ENCODE measurements at regions not wholly inside any gene's neighbourhood (a gene's known extent, or its start where the extent isn't known, plus 50 kb on each side); places are given as distances from the start of the nearest gene placed in this dataset.

DNA sequence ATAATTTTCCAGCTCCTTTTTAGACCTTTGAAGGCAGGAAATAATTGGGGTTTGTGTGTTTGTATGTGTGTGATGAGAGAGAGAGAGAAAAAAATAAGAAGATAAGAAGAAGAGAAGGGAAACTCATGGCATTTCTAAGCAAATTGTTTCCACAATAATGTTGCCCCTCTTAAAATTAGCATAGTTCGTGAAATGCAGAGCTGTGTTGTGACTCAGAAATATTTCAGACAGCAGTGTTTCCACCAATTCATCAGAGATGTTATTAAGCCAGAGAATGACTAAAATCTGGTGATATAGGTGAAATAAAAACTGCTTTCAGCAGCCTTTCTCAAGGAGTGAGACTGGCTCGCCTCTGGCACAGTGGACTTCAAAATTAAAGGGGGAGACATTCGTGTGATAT, 65.9 kb upstream of the ARHGAP5 start:
- no peak overlapping the region for H3K4me3 Mint-ChIP-seq
- peaks cover 19% of the 10 kb centered on the region for H3K4me1 Mint-ChIP-seq
- peaks cover 2% of the 10 kb centered on the region for H3K27me3 Mint-ChIP-seq (ENCODE audit: low read depth, poor library complexity)
- no peaks in the 10 kb centered on the region for H3K9me3 Mint-ChIP-seq
- DNase-seq: no peak
- H3K36me3 Mint-ChIP-seq (ENCODE audit: low read depth): no peaks in the 10 kb centered on the region
- H3K27ac Mint-ChIP-seq: peak overlapping the region; percentile 57
- TF ChIP-seq, protein P1, sequence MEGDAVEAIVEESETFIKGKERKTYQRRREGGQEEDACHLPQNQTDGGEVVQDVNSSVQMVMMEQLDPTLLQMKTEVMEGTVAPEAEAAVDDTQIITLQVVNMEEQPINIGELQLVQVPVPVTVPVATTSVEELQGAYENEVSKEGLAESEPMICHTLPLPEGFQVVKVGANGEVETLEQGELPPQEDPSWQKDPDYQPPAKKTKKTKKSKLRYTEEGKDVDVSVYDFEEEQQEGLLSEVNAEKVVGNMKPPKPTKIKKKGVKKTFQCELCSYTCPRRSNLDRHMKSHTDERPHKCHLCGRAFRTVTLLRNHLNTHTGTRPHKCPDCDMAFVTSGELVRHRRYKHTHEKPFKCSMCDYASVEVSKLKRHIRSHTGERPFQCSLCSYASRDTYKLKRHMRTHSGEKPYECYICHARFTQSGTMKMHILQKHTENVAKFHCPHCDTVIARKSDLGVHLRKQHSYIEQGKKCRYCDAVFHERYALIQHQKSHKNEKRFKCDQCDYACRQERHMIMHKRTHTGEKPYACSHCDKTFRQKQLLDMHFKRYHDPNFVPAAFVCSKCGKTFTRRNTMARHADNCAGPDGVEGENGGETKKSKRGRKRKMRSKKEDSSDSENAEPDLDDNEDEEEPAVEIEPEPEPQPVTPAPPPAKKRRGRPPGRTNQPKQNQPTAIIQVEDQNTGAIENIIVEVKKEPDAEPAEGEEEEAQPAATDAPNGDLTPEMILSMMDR (IDR thresholded peaks at IDR 0.05): no peak

DNA sequence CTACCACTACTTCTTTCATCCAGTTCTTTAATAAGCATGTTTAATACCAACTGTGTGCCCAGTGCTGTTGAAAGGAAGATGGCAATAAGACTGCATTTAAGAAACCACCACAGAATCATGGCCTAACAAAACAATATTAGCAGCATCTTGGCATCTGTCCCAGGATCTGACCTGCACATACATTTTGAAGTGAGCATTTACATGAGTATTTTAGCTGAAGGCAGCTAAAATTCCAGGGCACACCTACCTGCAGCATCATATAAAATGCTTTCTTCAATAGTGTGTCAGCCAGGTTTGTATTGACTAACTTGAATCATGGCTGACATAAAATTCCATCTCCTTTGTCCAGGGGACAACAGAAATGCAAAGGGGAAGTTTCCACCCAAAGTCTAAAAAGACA, 65.0 kb upstream of the ARHGAP5 start:
- Mint-ChIP-seq H3K4me3 (no peak overlapping the region), H3K4me1 (peaks cover 12% of the 10 kb centered on the region), H3K27ac (no peak overlapping the region), H3K36me3 (ENCODE audit: low read depth) (no peaks in the 10 kb centered on the region), H3K27me3 (ENCODE audit: low read depth, poor library complexity) (peaks cover 4% of the 10 kb centered on the region), H3K9me3 (no peaks in the 10 kb centered on the region)
- DNase-seq: no peak
- TF ChIP-seq, protein P1 (IDR thresholded peaks at IDR 0.05): no peak

DNA sequence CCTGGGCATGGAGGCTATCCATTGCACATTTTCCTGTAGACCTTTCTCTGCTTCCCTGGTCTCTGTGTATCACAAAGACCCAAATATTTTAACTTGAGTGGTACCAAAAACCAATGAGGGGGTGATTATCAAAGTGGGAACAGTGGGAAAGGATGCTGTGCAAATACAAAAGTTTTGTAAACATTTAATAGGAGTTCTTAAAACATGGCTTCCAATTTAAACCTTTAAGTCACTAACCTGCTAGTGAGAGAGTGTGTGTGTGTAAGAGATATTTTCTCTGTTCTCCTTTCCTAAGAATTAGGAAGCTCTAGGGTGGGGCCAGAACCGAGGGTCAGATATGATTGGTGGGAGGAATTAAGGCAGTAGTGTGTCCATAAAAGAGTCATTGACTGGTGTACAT, 64.5 kb upstream of the ARHGAP5 start:
- peaks cover 5% of the 10 kb centered on the region for H3K27me3 Mint-ChIP-seq (ENCODE audit: low read depth, poor library complexity)
- no peaks in the 10 kb centered on the region for H3K9me3 Mint-ChIP-seq
- TF ChIP-seq, protein P1 (IDR thresholded peaks at IDR 0.05): no peak
- no peak overlapping the region for H3K4me3 Mint-ChIP-seq
- no peak overlapping the region for H3K27ac Mint-ChIP-seq
- H3K4me1 Mint-ChIP-seq: peaks cover 12% of the 10 kb centered on the region
- no peaks in the 10 kb centered on the region for H3K36me3 Mint-ChIP-seq (ENCODE audit: low read depth)
- no peak for DNase-seq

DNA sequence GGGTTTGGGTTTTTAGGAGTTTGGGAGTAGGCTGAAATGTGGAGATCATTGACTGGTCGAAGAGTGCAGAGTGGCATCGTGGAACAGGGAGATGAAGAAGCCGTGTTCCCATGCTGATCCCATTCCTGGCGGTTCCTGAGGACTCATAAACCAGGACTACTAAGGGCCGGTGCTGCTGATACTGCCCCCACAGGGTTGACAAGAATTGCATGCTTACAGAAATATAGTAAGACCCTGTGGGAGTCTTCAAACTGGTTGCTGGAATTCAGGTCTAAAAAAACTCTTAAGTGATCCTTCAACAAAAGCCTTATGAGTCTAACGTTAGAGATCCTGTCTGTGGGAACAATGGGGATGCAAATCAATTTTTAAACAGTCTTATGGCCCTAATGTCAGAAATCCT, 64.0 kb upstream of the ARHGAP5 start:
- H3K27ac Mint-ChIP-seq: no peak overlapping the region
- H3K4me3 Mint-ChIP-seq: no peak overlapping the region
- H3K27me3 Mint-ChIP-seq (ENCODE audit: low read depth, poor library complexity): peaks cover 5% of the 10 kb centered on the region
- H3K36me3 Mint-ChIP-seq (ENCODE audit: low read depth): no peaks in the 10 kb centered on the region
- peaks cover 16% of the 10 kb centered on the region for H3K4me1 Mint-ChIP-seq
- TF ChIP-seq, protein P1 (IDR thresholded peaks at IDR 0.05): no peak
- no peak for DNase-seq
- H3K9me3 Mint-ChIP-seq: no peaks in the 10 kb centered on the region

DNA sequence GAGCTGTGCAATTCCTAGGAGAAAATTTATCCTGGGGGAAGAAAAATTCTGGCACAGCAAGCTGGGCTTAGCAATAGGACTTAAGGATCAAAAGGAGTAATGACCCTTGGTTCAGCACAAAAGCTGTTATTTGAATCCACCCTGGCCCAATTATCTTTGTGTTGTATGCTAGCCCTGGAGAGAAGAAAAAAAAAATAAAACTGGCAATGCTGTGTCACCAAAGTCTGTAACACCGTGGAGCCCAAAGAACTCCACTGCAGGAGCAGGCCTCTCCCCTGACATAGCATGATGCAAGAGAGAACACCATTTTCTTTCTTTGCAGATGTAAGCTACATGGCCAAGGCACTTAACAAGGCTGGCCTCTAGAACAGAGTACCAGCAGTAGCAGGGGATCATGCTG, 63.0 kb upstream of the ARHGAP5 start:
- no peak for DNase-seq
- Mint-ChIP-seq H3K36me3 (ENCODE audit: low read depth) (no peaks in the 10 kb centered on the region), H3K27ac (no peak overlapping the region), H3K27me3 (ENCODE audit: low read depth, poor library complexity) (peaks cover 5% of the 10 kb centered on the region), H3K9me3 (no peaks in the 10 kb centered on the region), H3K4me1 (peaks cover 16% of the 10 kb centered on the region), H3K4me3 (no peak overlapping the region)
- TF ChIP-seq, protein P1 (IDR thresholded peaks at IDR 0.05): no peak

DNA sequence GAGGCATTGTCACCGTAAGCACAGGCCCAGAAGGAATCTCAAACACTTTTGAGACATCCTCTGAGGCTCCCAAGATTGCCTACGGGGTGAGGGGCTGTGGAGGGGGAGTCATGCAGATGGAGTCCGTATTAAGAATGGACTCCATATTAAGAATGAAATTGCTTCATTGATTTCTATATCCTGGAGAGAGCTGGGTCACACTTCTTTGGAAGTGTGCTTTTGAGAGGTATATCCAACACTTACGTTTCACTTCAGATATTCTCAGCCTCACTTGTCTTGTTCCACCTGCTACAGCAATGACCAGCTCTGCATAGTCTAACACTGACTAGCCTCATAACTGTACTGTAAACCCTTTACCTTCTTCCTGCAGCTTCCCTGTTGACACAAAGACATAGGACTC, 62.6 kb upstream of the ARHGAP5 start:
- Mint-ChIP-seq H3K4me3 (no peak overlapping the region), H3K4me1 (peaks cover 16% of the 10 kb centered on the region), H3K9me3 (no peaks in the 10 kb centered on the region), H3K27me3 (ENCODE audit: low read depth, poor library complexity) (peaks cover 5% of the 10 kb centered on the region), H3K27ac (no peak overlapping the region), H3K36me3 (ENCODE audit: low read depth) (no peaks in the 10 kb centered on the region)
- TF ChIP-seq, protein P1 (IDR thresholded peaks at IDR 0.05): no peak
- DNase-seq: no peak

Data from nephron progenitor cell (in vitro differentiated cells).